Spinal cord (tissue), 9 donors: ENCODE measurements at regions not wholly inside any gene's neighbourhood (a gene's known extent, or its start where the extent isn't known, plus 50 kb on each side); places are given as distances from the start of the nearest gene placed in this dataset.

Experiments used
- DNase-seq, 6 donors: peaks; one replicate each; pipeline versions ENCODE4 v3.0.0 to v3.0.0-alpha.2; 2013 to 2015; ENCODE audit warnings: low spot score in 6 of 6, low read depth in 4 of 6
- H3K27ac ChIP-seq: one replicate; pipeline ENCODE4 v1.5.1; 2013; ENCODE audit warnings: low read depth, low read length, control low read depth
- H3K27me3 ChIP-seq: one replicate; pipeline ENCODE4 v1.6.1; 2013; ENCODE audit warnings: low read length; ENCODE audit not compliant: control insufficient read depth, insufficient read depth
- H3K36me3 ChIP-seq: one replicate; pipeline ENCODE4 v1.6.1; 2013; ENCODE audit warnings: low read length; ENCODE audit not compliant: control insufficient read depth, insufficient read depth
- H3K4me1 ChIP-seq: one replicate; pipeline ENCODE4 v1.6.1; 2013; ENCODE audit warnings: low read length; ENCODE audit not compliant: control insufficient read depth, insufficient read depth
- H3K4me3 ChIP-seq: one replicate; pipeline ENCODE4 v1.5.1; 2013; ENCODE audit warnings: low read depth, low read length, control low read depth
- H3K9me3 ChIP-seq: one replicate; pipeline ENCODE4 v1.6.1; 2013; ENCODE audit warnings: low read length; ENCODE audit not compliant: control insufficient read depth, insufficient read depth
- WGBS: methylation state at CpG from one replicate; pipeline ENCODE4 v1.1.5; 2013; ENCODE audit warnings: missing lambda C conversion rate; ENCODE audit not compliant: insufficient coverage; 5-methylcytosine and 5-hydroxymethylcytosine counted together
- donor health status: healthy.

DNA sequence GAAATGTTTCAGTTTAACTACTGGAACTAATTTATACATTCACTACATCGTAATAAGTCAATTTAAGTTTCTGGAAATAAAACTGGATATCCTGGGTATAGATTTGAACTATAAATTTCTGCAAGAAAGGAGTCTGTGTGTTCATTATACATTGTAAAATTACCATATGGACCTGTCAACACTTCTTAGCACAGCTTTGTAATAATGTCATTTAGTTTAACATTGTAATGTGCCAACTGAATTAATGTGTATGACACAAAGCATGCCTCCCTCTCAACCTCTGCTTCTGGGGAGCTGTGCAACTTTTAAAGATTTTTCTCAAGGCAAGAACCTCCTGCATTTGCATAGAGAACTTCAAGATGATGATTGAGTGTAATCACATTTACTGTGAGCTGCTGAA, 213.7 kb upstream of the GALNT5 start:
- Histone ChIP-seq H3K27me3 (no peaks in the 10 kb centered on the region), H3K36me3 (no peaks in the 10 kb centered on the region), H3K27ac (no peak overlapping the region), H3K4me1 (no peaks in the 10 kb centered on the region), H3K9me3 (no peaks in the 10 kb centered on the region), H3K4me3 (no peak overlapping the region)
- peak in 2 of 6 donors; percentile 28 to 48 for DNase-seq
- no CpG with 5 or more reads among the region's 1 CpG for WGBS

DNA sequence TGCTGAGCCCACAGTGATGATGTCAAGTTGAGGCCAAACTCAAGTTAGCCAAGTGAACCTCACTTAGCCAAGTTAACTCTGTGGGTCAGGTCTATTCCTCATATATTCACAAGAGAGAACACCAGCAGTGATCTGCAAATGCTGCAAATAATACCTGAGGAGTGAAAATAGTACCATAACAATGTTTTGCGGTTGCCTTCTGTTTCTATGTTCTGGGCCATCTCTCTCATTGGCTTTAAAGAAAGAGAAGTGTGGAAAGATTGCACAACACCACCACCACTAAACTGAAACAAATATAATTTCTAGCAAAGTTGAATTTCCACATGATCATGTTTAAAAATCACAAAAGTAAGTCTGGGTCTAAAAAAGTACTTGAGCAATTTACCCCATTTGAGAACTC, 211.1 kb upstream of the GALNT5 start:
- no CpG with 5 or more reads among the region's 1 CpG for WGBS

DNA sequence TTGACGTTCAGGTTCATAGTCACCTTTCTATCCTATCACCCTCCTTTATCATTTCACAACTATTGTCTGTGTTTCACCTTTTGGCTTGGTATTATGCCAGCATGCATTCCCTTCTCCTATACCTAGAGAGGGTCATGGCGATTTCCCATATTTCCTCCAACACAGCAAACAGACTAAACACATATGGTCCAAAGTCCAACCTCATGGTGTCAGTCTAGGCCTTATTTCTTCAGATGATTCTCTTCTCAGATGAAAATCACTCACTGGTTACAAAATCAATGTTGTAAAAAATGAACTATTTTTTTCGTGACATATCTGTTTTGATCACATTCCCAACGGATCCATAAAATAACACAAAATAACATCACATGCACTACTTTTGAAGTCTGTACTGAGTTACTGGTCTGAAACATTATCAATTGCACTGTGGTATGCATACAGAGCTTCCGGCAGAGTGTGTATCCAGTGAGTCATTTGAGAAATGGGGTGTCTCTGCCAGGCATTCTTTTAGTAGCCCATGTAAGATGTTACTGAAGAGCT, 204.8 kb upstream of the GALNT5 start:
- no peaks in the 10 kb centered on the region for H3K9me3 ChIP-seq
- H3K4me3 ChIP-seq, result no peak overlapping the region
- WGBS, result 86% methylated on average over 1 of the region's 5 CpGs
- H3K4me1 ChIP-seq, result no peaks in the 10 kb centered on the region
- no peak for DNase-seq
- H3K27me3 ChIP-seq, result no peaks in the 10 kb centered on the region
- H3K36me3 ChIP-seq, result no peaks in the 10 kb centered on the region
- no peak overlapping the region for H3K27ac ChIP-seq

More for the DNA sequence above, 211.1 kb upstream of the GALNT5 start:
- Histone ChIP-seq H3K4me1 (no peaks in the 10 kb centered on the region), H3K4me3 (no peak overlapping the region), H3K36me3 (no peaks in the 10 kb centered on the region), H3K27ac (no peak overlapping the region), H3K27me3 (no peaks in the 10 kb centered on the region), H3K9me3 (no peaks in the 10 kb centered on the region)
- DNase-seq, result no peak

DNA sequence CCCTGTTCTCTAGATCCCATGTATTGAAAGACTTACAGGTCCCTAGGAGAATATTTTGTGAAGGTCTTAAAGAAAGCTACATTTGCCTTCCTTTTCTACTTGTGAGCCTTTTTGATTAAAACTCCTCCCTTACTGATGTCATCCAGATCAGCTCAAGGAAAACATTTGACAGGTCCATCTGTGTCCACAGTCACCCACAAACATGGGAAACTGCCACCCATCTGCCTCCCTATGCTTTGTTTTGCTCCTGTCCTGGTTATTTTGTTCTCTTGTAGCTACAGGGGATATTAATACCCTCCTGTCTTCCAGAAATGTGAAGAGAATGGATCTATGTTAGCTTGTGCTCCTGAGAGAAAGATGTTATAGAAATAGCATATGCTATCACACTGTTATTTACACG, 203.6 kb upstream of the GALNT5 start:
- Histone ChIP-seq H3K4me3 (no peak overlapping the region), H3K4me1 (no peaks in the 10 kb centered on the region), H3K27ac (no peak overlapping the region), H3K36me3 (no peaks in the 10 kb centered on the region), H3K9me3 (no peaks in the 10 kb centered on the region), H3K27me3 (no peaks in the 10 kb centered on the region)
- DNase-seq, result peak in 1 of 6 donors; percentile 69
- WGBS, result no CpG with 5 or more reads among the region's 1 CpG

DNA sequence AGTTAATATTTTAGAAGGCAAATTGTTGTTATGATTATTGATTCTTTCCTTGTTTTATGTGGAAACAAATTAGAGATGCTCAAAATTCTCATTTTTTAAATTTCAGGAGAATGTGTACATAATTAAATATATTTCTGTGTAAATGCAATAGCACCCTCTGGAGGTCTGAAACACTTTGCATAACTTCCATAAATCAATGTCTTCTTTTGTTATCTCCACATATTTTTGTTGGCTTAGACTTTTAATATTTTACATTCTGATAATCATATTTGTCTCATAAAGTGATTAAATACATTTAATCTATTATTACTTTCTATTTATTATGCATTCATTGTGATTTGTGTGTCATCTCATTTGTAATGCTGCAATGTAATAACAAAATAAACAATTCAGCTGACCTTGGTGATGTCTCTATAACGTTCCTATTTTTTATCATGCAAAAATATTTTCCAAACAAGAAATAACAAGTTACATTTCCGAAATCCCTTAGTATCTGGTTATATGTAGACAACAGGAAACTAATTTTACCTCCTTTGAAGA, 201.8 kb upstream of the GALNT5 start:
- no CpG with 5 or more reads among the region's 2 CpGs for WGBS
- Histone ChIP-seq H3K27ac (peak overlapping the region; percentile 53), H3K9me3 (no peaks in the 10 kb centered on the region), H3K4me3 (no peak overlapping the region), H3K4me1 (no peaks in the 10 kb centered on the region), H3K27me3 (no peaks in the 10 kb centered on the region), H3K36me3 (no peaks in the 10 kb centered on the region)
- peak in 3 of 6 donors; percentile 6 to 67 (median 61) for DNase-seq

DNA sequence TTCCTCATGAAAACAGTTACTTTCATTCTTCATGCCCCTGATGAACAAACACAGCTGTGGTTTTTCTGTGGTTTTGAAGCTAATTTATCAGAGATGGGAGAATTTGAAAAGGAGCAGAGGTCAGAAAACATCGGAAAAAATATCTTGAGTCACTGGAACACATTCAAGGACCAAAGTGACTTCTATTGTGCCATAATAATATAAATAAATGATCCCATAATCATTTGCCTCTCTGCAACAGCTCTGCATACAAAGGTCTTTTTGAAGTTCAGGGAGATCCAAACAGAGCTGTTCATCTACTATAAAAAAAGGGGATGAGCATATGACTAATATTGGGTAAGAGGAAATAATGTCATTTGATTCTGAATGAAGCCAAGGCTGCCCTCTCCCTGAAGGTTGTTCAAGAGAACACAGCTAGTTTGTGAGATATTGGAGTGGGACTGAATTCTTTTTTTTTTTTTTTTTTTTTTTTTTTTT, 201.3 kb upstream of the GALNT5 start:
- no peak overlapping the region for H3K4me3 ChIP-seq
- H3K9me3 ChIP-seq, result no peaks in the 10 kb centered on the region
- peak overlapping the region; percentile 53 for H3K27ac ChIP-seq
- peak in 1 of 6 donors; percentile 35 for DNase-seq
- no peaks in the 10 kb centered on the region for H3K27me3 ChIP-seq
- no peaks in the 10 kb centered on the region for H3K36me3 ChIP-seq
- no peaks in the 10 kb centered on the region for H3K4me1 ChIP-seq
- WGBS, result no CpG with 5 or more reads among the region's 1 CpG

DNA sequence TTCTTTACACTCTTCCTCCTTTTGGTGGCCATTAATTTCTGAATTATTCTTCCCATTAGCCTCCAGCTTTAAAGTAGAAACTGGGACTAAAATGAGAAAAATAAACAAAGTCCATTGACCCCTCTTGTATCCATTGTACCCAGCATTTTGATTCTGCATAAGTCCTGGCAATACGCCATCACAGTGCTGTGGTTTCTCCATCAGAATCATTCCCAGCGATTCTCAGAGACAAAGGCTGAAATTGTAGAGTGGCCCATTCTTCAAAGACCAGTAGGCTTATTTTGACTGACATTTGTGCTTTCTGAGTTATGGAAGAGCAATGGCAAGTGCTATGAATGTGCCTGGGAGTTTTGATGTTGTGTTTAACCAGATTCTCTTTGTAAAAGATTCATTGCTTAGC, 199.3 kb upstream of the GALNT5 start:
- H3K4me1 ChIP-seq, result no peaks in the 10 kb centered on the region
- H3K27ac ChIP-seq, result no peak overlapping the region
- H3K9me3 ChIP-seq, result no peaks in the 10 kb centered on the region
- H3K4me3 ChIP-seq, result no peak overlapping the region
- no peaks in the 10 kb centered on the region for H3K36me3 ChIP-seq
- 100% methylated on average over 2 of the region's 2 CpGs for WGBS
- H3K27me3 ChIP-seq, result no peaks in the 10 kb centered on the region
- DNase-seq, result no peak

DNA sequence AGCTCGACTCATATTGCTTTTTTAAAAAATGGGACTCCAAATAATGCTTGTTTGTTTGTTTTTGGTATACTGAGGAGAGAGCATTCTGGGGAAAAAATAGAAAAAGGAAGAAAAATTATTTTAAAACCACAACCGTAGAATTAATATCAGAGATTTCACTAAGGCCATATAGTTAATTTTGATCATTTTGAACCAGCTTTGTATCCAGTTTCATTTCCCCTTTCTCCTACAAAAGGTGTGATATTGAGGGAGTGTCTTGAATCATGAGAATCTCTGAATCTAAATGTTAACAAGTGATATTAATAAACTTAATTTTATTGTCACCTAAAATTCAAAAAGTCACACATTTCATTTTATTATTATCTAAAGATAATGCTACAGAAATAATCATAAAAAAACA, 198.5 kb upstream of the GALNT5 start:
- Histone ChIP-seq H3K27ac (no peak overlapping the region), H3K9me3 (no peaks in the 10 kb centered on the region), H3K36me3 (no peaks in the 10 kb centered on the region), H3K4me3 (no peak overlapping the region), H3K4me1 (no peaks in the 10 kb centered on the region), H3K27me3 (no peaks in the 10 kb centered on the region)
- DNase-seq, result no peak
- no CpG with 5 or more reads among the region's 2 CpGs for WGBS

DNA sequence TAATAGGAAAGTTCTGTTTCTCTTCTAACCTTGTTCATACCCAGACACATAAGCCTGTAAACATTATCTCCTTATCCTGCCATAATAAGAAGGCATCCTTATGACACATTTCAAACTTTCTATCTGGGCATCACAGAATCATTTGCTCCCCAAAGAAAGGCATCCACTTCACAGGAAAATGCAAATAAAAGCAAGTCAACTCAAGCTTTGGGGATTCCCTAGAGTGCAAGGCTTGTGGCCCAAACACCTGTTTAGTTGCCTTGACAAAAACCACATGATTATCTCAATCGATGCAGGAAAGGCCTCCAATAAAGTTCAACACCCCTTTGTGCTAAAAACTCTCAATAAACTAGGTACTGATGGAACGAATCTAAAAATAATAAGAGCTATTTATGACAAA, 195.7 kb upstream of the GALNT5 start:
- no peak for DNase-seq
- H3K9me3 ChIP-seq, result no peaks in the 10 kb centered on the region
- no peaks in the 10 kb centered on the region for H3K4me1 ChIP-seq
- H3K27me3 ChIP-seq, result no peaks in the 10 kb centered on the region
- no CpG with 5 or more reads among the region's 2 CpGs for WGBS
- H3K4me3 ChIP-seq, result no peak overlapping the region
- no peaks in the 10 kb centered on the region for H3K36me3 ChIP-seq
- H3K27ac ChIP-seq, result no peak overlapping the region

DNA sequence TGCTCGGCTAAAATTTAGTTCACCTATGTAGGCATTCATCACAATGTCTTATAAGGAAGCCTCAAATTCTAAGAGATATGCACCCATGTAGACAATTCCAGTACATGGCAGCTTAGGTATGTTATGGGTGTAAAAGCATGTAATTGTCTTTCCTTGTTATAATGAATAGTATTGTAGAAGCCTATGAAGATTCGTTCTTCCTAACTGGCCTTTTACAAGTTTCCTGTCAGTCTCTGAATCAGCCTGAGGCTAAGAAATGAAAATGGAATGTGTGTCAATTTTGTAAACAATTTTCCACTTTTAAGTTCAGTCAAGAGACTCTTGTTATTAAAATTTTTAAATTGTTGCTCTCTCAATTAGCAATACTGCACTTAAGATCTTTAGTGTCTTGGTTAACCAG, 189.9 kb upstream of the GALNT5 start:
- no peaks in the 10 kb centered on the region for H3K36me3 ChIP-seq
- H3K4me1 ChIP-seq, result no peaks in the 10 kb centered on the region
- no peaks in the 10 kb centered on the region for H3K9me3 ChIP-seq
- DNase-seq, result no peak
- H3K27ac ChIP-seq, result no peak overlapping the region
- H3K27me3 ChIP-seq, result no peaks in the 10 kb centered on the region
- no peak overlapping the region for H3K4me3 ChIP-seq
- WGBS, result no CpG with 5 or more reads among the region's 2 CpGs
